LHCN-M2 (cell line): ENCODE measurements at regions not wholly inside any gene's neighbourhood (a gene's known extent, or its start where the extent isn't known, plus 50 kb on each side); places are given as distances from the start of the nearest gene placed in this dataset.

Source experiments
- DNase-seq: peaks from one replicate; pipeline ENCODE4 v3.0.0-alpha.2; 2012; ENCODE audit warnings: low read depth

DNA sequence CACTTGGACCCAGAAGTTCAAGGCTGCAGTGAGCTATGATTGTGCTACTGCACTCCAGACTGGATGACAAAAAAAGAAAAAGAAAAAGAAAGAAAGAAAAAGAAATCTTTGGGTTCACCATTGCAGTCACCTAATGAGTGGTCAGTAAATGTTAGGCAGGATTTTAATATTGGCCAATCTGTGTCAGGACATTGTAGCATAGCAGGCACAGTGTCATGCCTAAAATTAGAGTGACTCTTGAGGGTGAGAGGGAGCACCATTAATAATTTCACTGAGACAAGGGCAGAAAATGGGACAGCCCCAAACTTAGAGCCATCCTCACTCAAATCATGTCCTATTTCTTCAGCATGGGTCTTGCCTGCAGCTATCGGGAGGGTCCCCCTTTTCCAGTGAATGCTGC is 221.6 kb upstream of the NRP1 start:
- no peak for DNase-seq

DNA sequence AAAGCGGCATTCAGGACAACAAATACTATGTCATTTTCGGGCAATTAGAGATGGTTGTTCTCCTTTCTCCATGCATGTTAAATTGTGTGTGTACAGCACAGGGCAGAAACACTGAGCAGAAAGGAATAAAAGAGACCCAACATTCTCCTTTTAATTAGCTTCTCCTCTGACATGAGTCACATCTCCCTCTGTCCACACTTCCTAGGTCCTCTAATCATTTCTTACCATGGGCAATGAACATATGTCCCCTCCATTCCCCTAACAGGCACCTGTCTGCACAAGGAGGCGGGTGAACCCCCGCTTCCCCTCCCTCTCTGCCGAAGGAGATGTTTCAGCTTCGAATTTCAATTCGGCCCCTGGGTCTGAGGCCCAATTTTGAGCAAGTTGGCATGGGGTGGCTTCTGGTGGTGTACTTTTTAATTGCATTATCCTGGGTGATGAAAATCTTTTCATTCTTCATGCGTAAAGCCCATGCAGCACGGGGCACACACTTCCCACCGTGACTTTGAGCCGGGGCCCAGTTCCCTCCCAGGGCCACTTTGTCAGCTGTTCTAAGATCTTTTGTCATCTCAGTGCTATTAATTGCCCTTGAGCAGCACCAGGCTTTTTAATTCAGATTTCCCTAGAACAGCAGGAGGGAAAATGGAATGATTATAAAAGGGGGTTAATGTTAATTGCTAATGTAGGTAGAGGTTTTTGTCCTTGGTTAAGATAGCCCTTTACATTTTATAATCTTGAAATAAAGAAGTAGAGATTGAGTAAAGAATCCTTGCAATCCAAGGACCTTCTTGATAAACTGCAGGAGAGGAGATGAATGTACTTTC is 219.5 kb upstream of the NRP1 start:
- no peak for DNase-seq

DNA sequence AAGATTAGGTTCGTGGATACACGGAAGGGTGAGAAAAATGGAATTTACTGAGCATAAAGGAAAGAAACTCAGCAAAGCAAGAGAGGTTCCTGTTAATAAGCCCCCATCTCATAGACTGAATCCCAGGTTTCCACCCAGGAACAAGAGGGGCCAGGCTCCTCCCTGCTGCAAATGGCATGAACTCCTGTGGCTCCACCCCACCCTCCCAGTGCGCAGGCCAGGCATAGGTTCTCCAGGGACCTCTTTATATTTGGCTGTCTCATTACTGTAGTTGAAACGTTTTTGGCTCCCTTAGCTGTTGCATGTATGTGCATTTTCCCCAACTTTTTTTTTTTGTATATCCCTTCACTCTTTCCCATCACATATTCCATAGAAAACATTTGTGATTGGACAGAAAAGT is 217.8 kb upstream of the NRP1 start:
- no peak for DNase-seq

DNA sequence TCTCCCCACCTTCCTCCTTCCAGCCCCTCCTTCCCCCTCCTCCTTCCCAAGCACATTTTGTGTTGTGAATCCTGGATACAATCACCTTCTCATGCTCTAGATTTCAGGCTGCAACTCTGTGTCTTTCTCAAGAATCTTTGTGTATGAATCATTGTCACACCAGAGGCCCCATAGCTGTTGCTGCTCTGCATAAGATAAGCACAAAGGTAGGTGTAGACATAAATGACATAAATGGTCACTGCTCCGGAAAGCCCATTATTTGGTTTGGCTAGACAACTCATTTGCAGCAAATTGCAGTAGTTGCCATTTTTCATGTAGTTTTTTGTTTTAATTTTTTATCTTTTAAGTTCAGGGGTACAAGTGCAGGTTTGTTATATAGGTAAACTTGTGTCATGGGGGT is 216.3 kb upstream of the NRP1 start:
- no peak for DNase-seq

DNA sequence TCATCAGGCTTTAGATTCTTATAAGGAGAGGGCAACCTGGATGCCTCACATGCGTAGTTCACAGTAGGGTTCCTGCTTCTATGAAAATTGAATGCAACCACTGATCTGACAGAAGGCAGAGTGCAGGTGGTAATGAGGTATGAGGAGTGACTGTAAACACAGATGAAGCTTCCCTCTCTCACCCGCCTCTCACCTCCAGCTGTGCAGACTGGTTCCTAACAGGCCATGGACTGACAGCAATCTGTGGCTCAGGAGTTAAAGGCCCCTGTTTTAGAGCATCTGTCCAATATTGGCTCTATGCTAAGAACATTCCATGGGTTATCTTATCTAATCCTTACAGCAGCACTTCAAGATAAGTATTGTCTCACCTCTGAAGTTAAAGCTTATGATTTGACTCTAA is 213.5 kb upstream of the NRP1 start:
- DNase-seq, result no peak

DNA sequence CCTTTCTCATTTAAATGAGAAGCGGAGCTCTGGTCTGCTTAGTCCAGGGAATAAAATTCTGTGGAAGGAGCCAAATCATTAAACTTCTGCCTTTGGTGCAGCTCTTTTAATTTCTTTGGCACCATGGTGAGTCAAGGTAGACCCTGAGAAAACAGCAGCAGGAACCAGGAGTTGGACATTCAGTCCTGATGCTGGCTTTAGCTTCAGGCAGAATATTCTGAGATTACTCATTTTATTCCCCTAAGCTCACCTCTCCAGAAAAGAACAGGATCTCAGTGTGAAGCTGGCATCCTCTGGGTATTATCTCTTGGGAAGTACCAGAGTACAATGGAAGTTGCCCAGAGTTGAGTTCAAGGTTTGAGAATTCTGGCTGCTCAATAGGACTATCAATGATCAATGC is 211.6 kb upstream of the NRP1 start:
- no peak for DNase-seq

DNA sequence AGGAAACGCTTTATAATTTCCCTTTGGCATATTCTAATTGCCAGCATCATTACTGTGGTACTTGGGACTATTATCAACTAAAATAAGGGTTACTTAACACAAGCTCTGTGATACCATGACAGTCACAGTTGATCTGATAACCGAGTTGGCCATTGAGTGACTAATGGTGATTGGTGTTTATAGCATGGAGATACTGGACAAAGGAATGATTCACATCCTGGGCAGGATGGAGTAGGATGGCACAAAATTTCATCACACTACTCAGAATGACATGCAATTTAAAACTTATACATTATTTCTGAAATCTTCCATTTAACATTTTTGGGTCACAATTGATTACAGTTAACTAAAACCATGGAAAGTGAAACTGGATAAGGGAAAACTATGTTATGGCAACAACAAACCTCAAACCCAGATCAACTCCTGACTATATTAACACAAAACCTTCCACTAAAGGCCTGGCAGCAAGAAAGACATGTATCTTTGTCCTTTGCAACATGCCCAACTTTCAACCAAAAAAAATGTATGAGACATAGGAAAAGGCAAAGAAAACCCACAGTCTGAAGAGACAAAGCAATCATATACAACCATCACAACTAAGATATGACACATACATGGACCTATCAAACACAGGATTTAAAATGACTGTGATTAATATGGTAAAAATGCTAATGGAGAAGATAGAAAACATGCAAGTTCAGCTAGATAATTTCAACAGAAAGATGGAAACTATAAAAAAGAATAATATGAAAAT is 208.5 kb upstream of the NRP1 start:
- peak; percentile 55 for DNase-seq

GRCh38 chr10:33539116-33539515 is 204.6 kb upstream of the NRP1 start:
- no peak for DNase-seq

DNA sequence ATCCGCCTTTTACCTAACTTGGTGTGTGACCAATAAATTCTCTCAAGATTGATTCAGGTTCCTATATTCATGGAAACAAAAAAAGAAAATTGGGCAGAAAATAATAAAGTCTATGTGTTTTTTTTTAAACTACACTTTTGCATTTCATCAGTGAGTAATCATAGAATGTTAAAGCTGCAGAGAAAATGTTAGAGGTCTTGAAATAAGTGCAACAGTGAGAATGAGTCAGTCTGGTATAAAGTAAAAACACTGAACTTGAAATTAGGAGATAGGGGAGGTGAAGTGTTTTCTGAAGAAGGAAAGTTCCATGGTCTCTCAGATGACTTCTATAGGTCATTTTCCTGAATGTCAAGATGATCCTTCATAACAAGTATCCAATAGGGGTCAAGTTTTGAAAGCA is 202.6 kb upstream of the NRP1 start:
- peak; percentile 18 for DNase-seq

- DNase-seq, result no peak
These were observed 202.0 kb upstream of the NRP1 start for GRCh38 chr10:33536508-33536907.

DNA sequence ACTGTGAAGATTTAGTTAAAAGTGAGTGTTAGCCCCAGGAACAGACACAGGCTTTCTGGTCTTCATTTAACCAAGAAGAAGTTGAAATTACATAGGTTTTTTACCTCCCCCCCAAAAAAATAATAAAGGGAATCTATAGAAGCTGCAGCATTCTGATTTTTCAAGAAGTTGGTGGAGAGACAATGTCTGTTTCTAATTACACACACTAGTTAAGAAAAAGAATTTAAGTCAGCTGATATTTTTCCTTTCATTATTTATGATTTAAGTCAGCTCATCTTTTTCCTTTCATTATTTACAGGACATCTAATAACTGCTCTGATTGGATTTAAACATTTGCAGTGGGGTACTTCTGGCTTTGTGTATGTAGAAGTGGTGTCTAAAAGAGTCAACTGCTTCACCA is 201.4 kb upstream of the NRP1 start:
- DNase-seq, result no peak

DNA sequence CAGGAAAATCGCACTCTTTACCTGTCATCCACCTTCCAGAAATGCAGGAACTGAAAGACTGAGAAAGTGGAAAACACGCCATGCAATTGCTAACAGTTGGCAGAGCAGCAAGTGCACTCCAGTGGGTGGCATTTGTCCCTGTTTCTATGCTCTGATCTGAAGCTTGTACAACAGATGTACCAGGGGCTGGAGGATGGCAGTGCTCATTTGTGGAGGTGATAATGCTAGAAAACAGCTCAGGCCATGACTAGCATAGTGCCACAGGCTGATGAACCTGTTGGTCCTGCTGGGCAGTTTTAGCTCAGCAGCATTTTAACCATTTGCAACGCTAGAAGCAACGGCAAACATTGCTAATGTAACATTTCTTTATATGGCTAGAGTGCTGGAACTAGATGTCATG is 199.9 kb upstream of the NRP1 start:
- no peak for DNase-seq

- no peak for DNase-seq
These were observed 199.1 kb upstream of the NRP1 start for GRCh38 chr10:33533612-33534011.

- no peak for DNase-seq
These were observed 198.4 kb upstream of the NRP1 start for GRCh38 chr10:33532901-33533300.

DNA sequence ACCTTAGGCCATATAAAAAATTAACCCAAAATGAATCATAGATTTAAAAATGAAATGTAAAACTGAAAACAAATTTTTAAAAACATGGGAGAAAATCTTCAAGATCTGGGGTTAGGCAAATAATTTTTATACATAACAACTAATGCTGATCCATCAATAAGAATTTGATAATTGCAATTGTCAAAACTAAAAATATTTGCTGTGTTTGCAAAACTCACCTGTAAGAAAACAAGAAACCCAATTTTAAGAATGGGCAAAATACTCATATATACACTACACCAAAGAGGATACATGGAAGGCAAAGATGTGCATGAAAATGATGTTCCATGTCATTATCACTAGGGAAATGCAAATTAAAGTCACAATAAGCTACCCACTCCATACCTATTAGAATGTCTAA is 194.8 kb upstream of the NRP1 start:
- DNase-seq, result no peak

GRCh38 chr10:33524966-33525365 is 190.5 kb upstream of the NRP1 start:
- peak; percentile 35 for DNase-seq

GRCh38 chr10:33524041-33524440 is 189.6 kb upstream of the NRP1 start:
- no peak for DNase-seq

- no peak for DNase-seq
These were observed 188.8 kb upstream of the NRP1 start for GRCh38 chr10:33523236-33523792.

DNA sequence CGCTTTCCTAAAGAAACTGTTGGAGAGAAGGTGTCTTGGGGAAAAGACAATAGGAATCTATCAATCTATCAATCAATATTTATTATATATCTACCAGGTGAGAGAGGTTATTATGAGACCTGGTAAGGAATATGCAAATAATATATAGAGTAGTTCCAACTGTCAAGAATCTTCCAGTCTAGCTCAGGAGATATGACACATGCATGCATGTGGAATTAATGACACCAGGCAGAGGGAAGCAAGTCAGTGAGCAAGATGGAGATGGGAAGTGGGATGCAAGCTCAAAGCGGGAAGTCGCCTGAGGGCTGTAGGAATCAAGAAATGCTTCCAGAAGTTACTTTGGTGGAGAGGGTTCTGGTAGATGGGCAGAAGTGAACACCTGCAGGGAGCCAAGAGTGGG is 187.4 kb upstream of the NRP1 start:
- no peak for DNase-seq

DNA sequence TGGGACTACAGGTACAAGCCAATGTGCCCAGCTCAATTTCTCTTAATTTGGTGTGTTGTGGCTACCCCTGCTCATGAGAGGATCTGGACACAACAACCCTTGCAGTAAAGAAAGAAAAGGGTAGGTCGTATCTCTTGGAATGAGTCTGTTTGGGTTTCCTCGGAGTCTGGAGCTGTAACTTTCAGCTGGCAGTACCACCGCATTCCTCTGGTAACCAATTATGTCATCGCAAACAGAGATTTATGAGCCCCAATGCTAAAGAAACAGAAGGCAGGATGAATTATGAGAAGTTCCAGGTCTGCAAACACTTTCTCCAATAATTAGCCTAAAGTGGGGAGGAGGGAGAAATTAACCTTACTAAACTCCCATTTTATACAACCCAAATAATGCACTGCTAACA is 186.6 kb upstream of the NRP1 start:
- no peak for DNase-seq

- peak; percentile 16 for DNase-seq
These were observed 185.8 kb upstream of the NRP1 start for GRCh38 chr10:33520223-33520622.

DNA sequence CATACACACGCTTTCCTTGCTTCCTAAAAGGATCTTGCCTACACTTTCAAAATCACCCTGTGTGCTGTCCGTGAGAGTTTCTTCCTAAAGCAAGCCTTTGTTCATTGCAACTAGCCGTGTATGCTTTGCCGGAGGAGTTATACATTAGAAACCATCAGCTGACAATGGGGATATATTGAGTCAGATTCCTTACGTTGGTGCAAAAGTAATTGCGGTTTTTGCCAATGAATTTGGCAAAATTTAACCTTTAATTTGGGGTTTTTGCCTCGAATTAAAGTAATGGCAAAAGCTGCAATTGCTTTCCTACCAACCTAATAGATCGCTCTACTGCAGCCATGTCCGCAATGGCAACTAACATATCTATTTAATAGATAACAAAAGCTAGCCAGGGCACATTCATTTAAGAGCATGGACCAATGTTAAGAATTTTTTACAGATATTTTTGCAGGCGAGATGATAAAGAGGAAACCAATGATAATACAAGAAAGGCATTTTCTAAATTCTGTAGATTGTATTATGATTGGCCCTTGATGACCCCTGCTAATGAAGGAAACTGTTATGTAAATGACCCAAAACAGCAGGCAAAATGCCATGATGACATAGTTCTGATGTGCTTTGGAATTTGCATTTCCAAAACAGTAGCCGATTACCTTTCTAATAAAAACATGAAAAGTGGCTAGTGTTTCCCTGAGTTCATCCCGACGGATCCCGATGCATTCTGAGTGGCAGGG is 184.8 kb upstream of the NRP1 start:
- no peak for DNase-seq
